SK-N-SH (cell line): ENCODE measurements at regions not wholly inside any gene's neighbourhood (a gene's known extent, or its start where the extent isn't known, plus 50 kb on each side); places are given as distances from the start of the nearest gene placed in this dataset.

Experiments
- CTCF ChIA-PET: fragments of 300-600, 350-600 bp; formaldehyde crosslinking; extraction: SDS; loops from one replicate; lab custom pipeline; 2021; lab: Yijun Ruan, JAX
- POLR2A ChIA-PET: fragments of 350-600 bp; sonication (Branson Sonifier 250); formaldehyde crosslinking; extraction: SDS; loops from one replicate; lab custom pipeline; 2020; ENCODE audit warnings: antibody characterized with exemption, inconsistent platforms; lab: Yijun Ruan, JAX
- DNase-seq: peaks from one replicate; pipeline ENCODE4 v3.0.0; 2012
- H2AFZ ChIP-seq: fragments of 200-600 bp; sonication (generic); 2 replicates; pipeline ENCODE4 v1.8.1; 2016; ENCODE audit warnings: antibody characterized with exemption, mild to moderate bottlenecking, low read depth
- H3F3A ChIP-seq: fragments of 200-600 bp; sonication (generic); replicated peaks from 2 replicates; pipeline ENCODE3; 2016; ENCODE audit warnings: antibody characterized with exemption, mild to moderate bottlenecking; ENCODE audit not compliant: insufficient read depth
- H3K27ac ChIP-seq, 2 experiments: fragments of 200-500 bp in 1 of 2; fragments of 200-600 bp in 1 of 2; sonication (Bioruptor generic) in 1 of 2; sonication (generic), shearing (Covaris generic) in 1 of 2; 2 replicates each; pipeline versions ENCODE4 v1.5.1 to v1.6.1; 2014 to 2016; ENCODE audit warnings: low read depth in 2 of 2, inconsistent platforms in 1 of 2, low read length in 1 of 2, mild to moderate bottlenecking in 1 of 2, mixed read lengths in 1 of 2
- H3K27me3 ChIP-seq: fragments of 200-600 bp; sonication (generic), shearing (Covaris generic); 2 replicates; pipeline ENCODE4 v1.6.1; 2016; ENCODE audit warnings: mixed run types; ENCODE audit not compliant: insufficient read depth
- H3K36me3 ChIP-seq, 2 experiments: fragments of 200-500 bp in 1 of 2; fragments of 200-600 bp in 1 of 2; sonication (Bioruptor generic) in 1 of 2; sonication (generic) in 1 of 2; replicated peaks in 1 of 2; 2 replicates each; pipeline versions ENCODE3 to v1.5.1; 2014 to 2016; ENCODE audit warnings: low read length in 1 of 2, mild to moderate bottlenecking in 1 of 2; ENCODE audit not compliant: insufficient read depth in 2 of 2, control insufficient read depth in 1 of 2
- H3K4me1 ChIP-seq, 2 experiments: fragments of 200-500 bp in 1 of 2; fragments of 200-600 bp in 1 of 2; sonication (Bioruptor generic) in 1 of 2; sonication (generic), shearing (Covaris generic) in 1 of 2; 2 replicates each; pipeline versions ENCODE4 v1.5.1 to v1.6.1; 2014 to 2016; ENCODE audit warnings: low read depth in 1 of 2, low read length in 1 of 2, mixed run types in 1 of 2; ENCODE audit not compliant: insufficient read depth in 2 of 2, control insufficient read depth in 1 of 2
- H3K4me2 ChIP-seq: fragments of 200-600 bp; sonication (generic), shearing (Covaris generic); 2 replicates; pipeline ENCODE4 v1.6.1; 2017; ENCODE audit warnings: mixed run types
- H3K4me3 ChIP-seq, 2 experiments: fragments of 200-500 bp in 1 of 2; fragments of 200-600 bp in 1 of 2; sonication (Bioruptor generic) in 1 of 2; sonication (generic), shearing (Covaris generic) in 1 of 2; 2 replicates each; pipeline versions ENCODE4 v1.5.1 to v1.8.1; 2014 to 2016; ENCODE audit warnings: low read depth in 2 of 2, inconsistent platforms in 1 of 2, low read length in 1 of 2, mild to moderate bottlenecking in 1 of 2, mixed read lengths in 1 of 2, moderate library complexity in 1 of 2
- H3K79me2 ChIP-seq: fragments of 200-600 bp; sonication (generic); 2 replicates; pipeline ENCODE4 v1.8.1; 2017; ENCODE audit warnings: mild to moderate bottlenecking; ENCODE audit not compliant: insufficient read depth
- H3K9ac ChIP-seq: fragments of 200-600 bp; sonication (generic); 2 replicates; pipeline ENCODE4 v1.6.1; 2017; ENCODE audit warnings: mixed run types
- H3K9me2 ChIP-seq: fragments of 200-600 bp; sonication (generic); 2 replicates; pipeline ENCODE4 v1.6.1; 2017; ENCODE audit warnings: mixed run types
- H3K9me3 ChIP-seq: fragments of 200-600 bp; sonication (generic); 2 replicates; pipeline ENCODE4 v1.6.1; 2017; ENCODE audit warnings: mixed run types, mild to moderate bottlenecking, moderate library complexity
- H4K20me1 ChIP-seq: fragments of 200-600 bp; sonication (generic); 2 replicates; pipeline ENCODE4 v1.6.1; 2017; ENCODE audit warnings: mild to moderate bottlenecking, mixed run types; ENCODE audit not compliant: insufficient read depth
- CHD2 ChIP-seq: fragments of 150-350 bp; IDR thresholded peaks from 2 replicates; pipeline ENCODE4 v1.6.1; 2018; ENCODE audit warnings: low read length; ENCODE audit not compliant: partially characterized antibody
- CTCF ChIP-seq: fragments of 200-600 bp; sonication (generic); IDR thresholded peaks from 2 replicates; pipeline ENCODE4 v1.6.1; 2017; ENCODE audit warnings: antibody characterized with exemption, mild to moderate bottlenecking, moderate library complexity
- EZH2phosphoT487 ChIP-seq: fragments of 200-600 bp; sonication (generic); IDR thresholded peaks from 2 replicates; pipeline ENCODE4 v1.6.1; 2017; ENCODE audit warnings: low read depth, mixed run types, mild to moderate bottlenecking, antibody characterized with exemption, moderate library complexity, borderline replicate concordance
- FOSL2 ChIP-seq: IDR thresholded peaks from 2 replicates; pipeline ENCODE4 v1.4.0; 2012; ENCODE audit warnings: low read depth, mild to moderate bottlenecking, moderate library complexity, borderline replicate concordance
- GABPA ChIP-seq: IDR thresholded peaks from 2 replicates; pipeline ENCODE4 v1.4.0; 2012; ENCODE audit warnings: low read depth, mild to moderate bottlenecking
- JUND ChIP-seq: IDR thresholded peaks from 2 replicates; pipeline ENCODE4 v1.4.0; 2012
- MAX ChIP-seq: IDR thresholded peaks from 2 replicates; pipeline ENCODE4 v1.4.0; 2012; ENCODE audit warnings: low read depth
- MXI1 ChIP-seq: IDR thresholded peaks from 2 replicates; pipeline ENCODE4 v1.6.1; 2012; ENCODE audit warnings: mild to moderate bottlenecking, low read depth, low read length, improper control_type of control experiment
- NRF1 ChIP-seq: IDR thresholded peaks from 2 replicates; pipeline ENCODE4 v1.6.1; 2012; ENCODE audit warnings: low read depth, mild to moderate bottlenecking, low read length
- POLR2AphosphoS5 ChIP-seq: IDR thresholded peaks from 2 replicates; pipeline ENCODE4 v1.6.1; 2012; ENCODE audit warnings: low read depth, low read length
- RCOR1 ChIP-seq: fragments of 150-350 bp; IDR thresholded peaks from 2 replicates; pipeline ENCODE4 v1.6.1; 2017; ENCODE audit warnings: antibody characterized with exemption, low read length
- REST ChIP-seq: IDR thresholded peaks from 2 replicates; pipeline ENCODE4 v1.6.1; 2012; ENCODE audit warnings: mild to moderate bottlenecking, low read depth, low read length, moderate library complexity
- RXRA ChIP-seq: IDR thresholded peaks from 2 replicates; pipeline ENCODE4 v1.4.0; 2012; ENCODE audit warnings: low read depth, mild to moderate bottlenecking, borderline replicate concordance
- SMC3 ChIP-seq: IDR thresholded peaks from 2 replicates; pipeline ENCODE4 v1.6.1; 2012; ENCODE audit warnings: low read depth, low read length, improper control_type of control experiment
- TAF1 ChIP-seq: IDR thresholded peaks from 2 replicates; pipeline ENCODE4 v1.6.1; 2012; ENCODE audit warnings: low read depth, mild to moderate bottlenecking, low read length, moderate library complexity, borderline replicate concordance
- TCF12 ChIP-seq: IDR thresholded peaks from 2 replicates; pipeline ENCODE4 v1.4.0; 2012
- USF1 ChIP-seq: IDR thresholded peaks from 2 replicates; pipeline ENCODE4 v1.4.0; 2012; ENCODE audit warnings: low read depth, borderline replicate concordance
- USF2 ChIP-seq: fragments of 150-350 bp; IDR thresholded peaks from 2 replicates; pipeline ENCODE4 v1.6.1; 2017; ENCODE audit warnings: antibody characterized with exemption, low read length, low read depth, borderline replicate concordance
- WGBS: methylation state at CpG from one replicate; pipeline ENCODE4 v1.1.6; 2017; ENCODE audit warnings: low lambda C conversion rate; 5-methylcytosine and 5-hydroxymethylcytosine counted together

GRCh38 chr5:142420561-142421227 is 95.9 kb upstream of the SPRY4 start:
- H3K27ac ChIP-seq, result peak overlapping the region; percentile 24 to 68; a peak in 2 of 4 replicates
- TF ChIP-seq SMC3 (no peak), NRF1 (no peak), MXI1 (no peak), FOSL2 (no peak), USF2 (no peak), USF1 (no peak), RCOR1 (no peak), EZH2phosphoT487 (no peak), GABPA (no peak), REST (no peak), CTCF (no peak), JUND (no peak), CHD2 (no peak), POLR2AphosphoS5 (no peak), RXRA (no peak), MAX (no peak), TAF1 (no peak), TCF12 (no peak)
- CTCF ChIA-PET, result interaction anchor here (0.6 to 2.0 kb wide), 7 partner anchors 12 to 272 kb away, joined by 3 to 7 read pairs (median 3); no protein-coding TSS in a partner anchor
- H2AFZ ChIP-seq, result no peak overlapping the region
- peak overlapping the region; percentile 16 for H3K4me2 ChIP-seq
- H3K36me3 ChIP-seq, result no peaks in the 10 kb centered on the region
- H3K9me3 ChIP-seq, result no peaks in the 10 kb centered on the region
- H3K79me2 ChIP-seq, result no peaks in the 10 kb centered on the region
- H3K4me3 ChIP-seq, result no peak overlapping the region
- 60% methylated on average over 3 of the region's 3 CpGs for WGBS
- POLR2A ChIA-PET, result interaction anchor here (0.8 kb wide), 1 partner anchor 8 kb away, joined by 4 read pairs; no protein-coding TSS in a partner anchor
- H3K9ac ChIP-seq, result no peak overlapping the region
- no peak for DNase-seq
- peaks cover 18% of the 10 kb centered on the region for H3F3A ChIP-seq
- no peaks in the 10 kb centered on the region for H4K20me1 ChIP-seq
- no peaks in the 10 kb centered on the region for H3K27me3 ChIP-seq
- peaks cover 15 to 29% of the 10 kb centered on the region in 2 experiments for H3K4me1 ChIP-seq
- H3K9me2 ChIP-seq, result no peaks in the 10 kb centered on the region
